ENCODE measurements at regions not wholly inside any gene's neighbourhood (a gene's known extent, or its start where the extent isn't known, plus 50 kb on each side); places are given as distances from the start of the nearest gene placed in this dataset.

DNA sequence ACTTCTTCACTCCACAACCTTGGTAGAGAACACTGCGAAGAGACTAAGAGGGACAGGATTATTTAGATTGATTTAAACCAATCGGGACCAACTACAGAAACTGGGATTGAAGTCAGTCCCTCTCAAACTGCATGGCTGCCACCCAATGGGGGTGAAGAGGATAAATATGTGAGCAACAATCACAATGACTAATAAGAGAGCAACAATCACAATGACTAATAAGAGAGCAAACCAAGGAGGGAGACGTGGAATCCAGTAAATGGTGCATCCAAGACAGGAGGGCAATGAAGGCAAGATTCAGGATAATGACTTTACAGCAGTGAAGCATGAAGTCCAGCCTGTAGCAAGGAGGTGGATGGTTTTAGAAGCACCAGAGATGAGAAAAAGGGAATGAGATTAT lies 322.8 kb downstream of the TTLL7 start:
- DNase-seq (ENCODE audit: low read depth), result peak; percentile 40

GRCh38 chr1:83673312-83673711 lies 325.6 kb downstream of the TTLL7 start:
- no peak for DNase-seq (ENCODE audit: low read depth)

GRCh38 chr1:83671586-83671985 lies 327.3 kb downstream of the TTLL7 start:
- no peak for DNase-seq (ENCODE audit: low read depth)

DNA sequence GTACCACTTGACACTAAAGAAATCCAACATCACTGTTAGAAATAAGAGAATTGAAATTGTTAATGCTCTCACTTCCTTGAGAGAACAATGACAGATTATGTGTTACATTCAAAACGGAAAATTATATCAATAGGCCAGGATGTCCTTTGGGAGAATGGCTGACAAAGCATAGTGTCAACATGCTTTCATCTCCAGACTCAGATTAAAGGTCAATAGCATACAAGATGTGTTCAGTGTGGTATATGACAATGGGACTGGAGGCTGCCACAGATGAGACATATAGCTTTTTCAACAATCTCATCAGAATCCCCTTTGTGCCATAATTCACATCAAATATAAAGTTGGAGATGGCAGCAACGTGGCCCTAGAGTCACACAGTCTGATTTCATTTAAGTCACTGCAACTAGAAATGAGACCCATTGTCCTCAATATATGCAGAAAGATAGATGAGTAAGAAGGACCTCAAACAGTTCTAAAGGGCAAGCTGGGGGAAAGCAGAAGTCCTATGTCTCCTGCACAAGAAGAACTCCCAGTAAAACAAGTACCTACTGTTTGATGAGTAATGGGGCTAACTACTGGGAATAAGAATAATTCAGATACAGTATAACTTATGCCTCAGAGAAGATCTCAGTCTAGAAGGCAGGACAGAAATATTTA lies 327.9 kb downstream of the TTLL7 start:
- DNase-seq (ENCODE audit: low read depth), result no peak

DNA sequence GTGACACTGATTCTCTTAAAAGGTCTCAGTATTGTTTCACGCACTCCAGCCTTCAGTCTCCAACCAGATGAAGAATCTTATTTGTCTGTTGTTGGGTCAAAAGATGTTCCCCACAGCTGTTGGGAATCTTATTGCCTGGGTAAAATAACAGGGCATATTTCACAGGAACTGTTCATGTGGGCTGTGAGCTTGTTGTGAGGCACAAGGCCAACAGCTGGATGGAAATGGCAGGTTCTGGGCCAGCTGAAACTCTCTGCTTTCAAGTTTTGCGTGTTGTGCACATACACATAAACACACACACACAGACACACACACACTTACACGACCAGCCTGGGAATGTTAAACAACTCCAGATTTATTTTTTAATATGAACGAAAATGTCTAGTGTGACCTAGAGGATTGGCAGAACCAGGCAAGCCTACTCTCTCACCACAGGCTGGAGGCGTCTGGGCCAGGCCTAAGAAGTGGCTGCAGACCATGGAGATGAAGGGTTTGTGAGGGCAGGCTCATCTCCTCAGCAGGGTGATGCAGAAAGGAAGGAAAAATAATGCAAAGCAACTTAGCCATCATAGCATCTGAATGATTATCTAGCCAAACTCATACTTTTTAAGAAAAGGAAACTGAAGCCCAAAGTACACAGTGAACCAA lies 357.0 kb downstream of the TTLL7 start:
- DNase-seq (ENCODE audit: low read depth), result no peak

- DNase-seq (ENCODE audit: low read depth), result peak; percentile 35
Measured at GRCh38 chr1:83641206-83641658, 357.7 kb downstream of the TTLL7 start.

GRCh38 chr1:83639785-83640184 lies 359.1 kb downstream of the TTLL7 start:
- DNase-seq (ENCODE audit: low read depth), result no peak

DNA sequence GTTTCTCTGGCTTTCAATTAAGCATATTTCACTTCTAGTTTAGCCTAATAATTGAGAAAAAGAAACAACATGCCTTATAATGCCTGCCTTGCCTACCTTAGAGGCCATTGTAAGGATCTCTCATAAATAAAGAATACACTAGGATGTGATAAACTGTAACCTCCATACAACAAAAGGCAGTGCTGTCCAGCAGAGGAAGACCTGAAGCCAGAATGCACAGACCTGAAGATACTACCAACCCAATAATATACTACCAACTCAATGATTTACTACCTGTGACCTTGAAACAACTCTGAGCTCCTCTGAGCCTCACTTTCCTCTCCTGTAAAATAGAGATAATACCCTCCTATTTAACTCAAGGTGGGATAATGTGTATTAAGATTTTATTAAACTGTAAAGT lies 361.3 kb downstream of the TTLL7 start:
- no peak for DNase-seq (ENCODE audit: low read depth)

DNA sequence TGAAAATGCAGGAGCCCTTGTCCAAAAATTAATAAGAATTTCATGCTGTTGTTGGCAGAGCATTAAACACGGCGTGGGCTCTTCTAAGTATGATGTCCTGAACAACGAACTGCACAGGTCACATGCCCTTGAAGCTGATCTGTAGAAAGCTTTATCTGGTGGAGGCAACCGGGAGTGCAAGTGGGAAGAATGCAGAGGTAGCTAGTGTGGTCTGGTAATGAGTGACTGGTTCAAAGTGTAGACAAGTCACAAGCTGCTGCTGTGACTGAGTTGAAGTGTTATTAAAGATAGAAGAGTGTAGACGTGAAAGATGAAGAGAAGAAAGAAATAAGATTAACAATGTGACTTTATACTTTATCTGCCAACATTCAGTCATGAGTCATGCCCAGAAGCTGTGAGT lies 361.9 kb downstream of the TTLL7 start:
- no peak for DNase-seq (ENCODE audit: low read depth)

GRCh38 chr1:83632906-83633305 lies 366.0 kb downstream of the TTLL7 start:
- DNase-seq (ENCODE audit: low read depth), result no peak

DNA sequence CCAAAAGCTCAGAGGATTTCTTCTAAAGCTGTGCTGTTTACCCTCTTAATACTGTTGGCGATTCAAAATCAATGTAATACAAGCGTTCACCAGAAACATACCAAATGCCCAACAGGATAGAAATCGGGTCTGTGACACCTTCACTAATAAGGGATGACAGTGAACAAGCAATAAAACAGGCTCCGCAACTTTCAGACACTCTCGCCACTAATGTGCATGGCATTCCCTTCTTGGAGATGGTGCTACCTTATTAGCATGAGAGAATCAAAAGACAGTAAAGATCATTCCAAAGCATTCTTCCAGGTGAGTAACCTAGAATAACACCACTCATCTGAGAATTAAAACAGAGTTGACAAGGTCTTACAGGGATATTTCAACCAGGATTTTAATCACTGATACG lies 367.1 kb downstream of the TTLL7 start:
- no peak for DNase-seq (ENCODE audit: low read depth)

- DNase-seq (ENCODE audit: low read depth), result no peak
Measured at GRCh38 chr1:83627045-83627444, 371.9 kb downstream of the TTLL7 start.

DNA sequence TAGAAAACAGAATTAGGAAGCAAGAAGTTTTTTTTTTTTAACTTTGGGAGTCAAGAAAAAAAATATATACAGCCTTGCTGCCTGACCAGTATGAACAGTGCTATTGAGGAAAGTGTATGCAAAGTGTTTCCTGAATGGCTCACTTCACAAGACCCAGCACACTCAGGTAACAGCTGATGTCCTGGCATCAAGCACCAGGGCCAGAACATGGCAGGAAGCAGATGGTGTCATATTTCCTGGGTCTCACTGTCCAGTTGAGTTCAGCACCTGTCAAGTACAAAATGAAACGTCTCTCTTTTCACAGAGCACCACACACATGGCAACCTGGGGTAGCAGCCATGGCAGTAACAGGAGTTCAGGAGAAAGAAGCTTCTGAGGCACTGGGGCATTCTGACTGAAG lies 372.3 kb downstream of the TTLL7 start:
- DNase-seq (ENCODE audit: low read depth), result peak; percentile 17

- DNase-seq (ENCODE audit: low read depth), result no peak
Measured at GRCh38 chr1:83625646-83626045, 373.3 kb downstream of the TTLL7 start.

DNA sequence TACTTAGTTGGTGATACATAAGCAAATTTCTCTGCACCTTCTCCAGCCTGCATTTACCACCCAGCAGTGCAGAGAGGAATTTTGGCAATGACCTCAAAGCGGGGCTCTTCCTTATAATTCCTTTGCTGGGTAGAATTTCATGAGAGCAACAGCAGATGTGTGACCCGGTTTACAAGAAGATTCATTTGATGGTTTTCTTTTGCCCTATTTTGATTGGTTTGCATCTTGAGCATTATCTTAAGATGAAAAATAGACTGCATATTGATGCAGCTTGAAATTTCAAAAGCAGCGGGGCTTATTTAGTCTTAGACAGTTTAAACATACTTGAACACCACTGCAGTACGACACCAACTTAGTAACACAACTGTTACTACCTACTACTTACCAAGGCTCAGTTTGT lies 378.9 kb downstream of the TTLL7 start:
- no peak for DNase-seq (ENCODE audit: low read depth)

DNA sequence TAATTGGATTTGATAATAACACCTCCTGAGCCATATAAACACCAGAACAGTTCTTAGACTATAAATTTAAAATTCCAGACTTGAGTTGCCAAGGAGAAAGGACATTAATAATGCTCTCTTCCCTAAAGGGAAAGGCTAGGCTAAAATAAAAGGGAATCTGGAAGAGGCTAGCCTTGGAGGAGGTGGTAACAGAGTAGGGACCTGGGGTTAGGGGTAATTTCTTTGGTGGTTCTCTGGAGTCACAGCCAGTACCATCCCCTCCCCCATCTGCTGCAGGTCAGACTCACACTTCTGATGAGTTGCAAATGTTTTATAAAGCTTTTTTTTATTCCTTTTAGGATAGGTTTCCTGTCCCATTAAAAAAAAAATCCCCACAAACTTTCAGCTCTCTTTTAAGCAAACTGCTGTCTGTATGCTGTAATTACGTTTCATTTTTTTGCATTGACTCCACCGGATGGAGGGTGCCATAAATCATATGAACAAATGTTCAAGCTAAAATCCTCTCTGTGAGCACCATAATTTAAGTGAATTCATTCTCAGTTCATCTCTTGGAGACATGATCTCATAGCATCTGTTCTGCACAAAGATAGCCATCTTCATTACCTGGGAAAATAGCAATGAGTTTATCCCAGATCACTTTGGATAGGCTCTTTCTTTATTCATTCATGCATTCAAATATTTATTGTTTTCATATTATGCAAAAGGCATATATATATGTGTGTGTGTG lies 379.6 kb downstream of the TTLL7 start:
- no peak for DNase-seq (ENCODE audit: low read depth)

GRCh38 chr1:83617883-83618282 lies 381.0 kb downstream of the TTLL7 start:
- DNase-seq (ENCODE audit: low read depth), result no peak

DNA sequence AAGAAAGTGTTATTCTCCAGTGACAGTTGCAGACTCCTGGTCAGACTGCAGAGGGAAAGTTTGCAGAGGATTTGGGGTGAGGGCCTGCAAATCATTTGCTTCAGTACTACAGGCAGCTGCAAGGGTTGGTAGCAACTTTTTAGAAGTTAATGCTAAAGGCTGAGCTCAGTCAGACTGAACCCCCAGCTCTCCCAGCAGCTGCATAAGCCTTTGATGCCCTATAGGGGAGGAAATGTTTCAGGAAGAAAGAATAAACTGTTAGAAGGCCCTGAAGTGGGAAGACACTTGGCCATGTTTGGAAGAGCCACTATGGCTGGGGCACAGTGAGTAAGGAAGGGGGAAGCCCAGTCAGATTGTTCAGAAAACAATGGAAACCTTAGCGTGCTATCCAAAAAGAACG lies 383.6 kb downstream of the TTLL7 start:
- DNase-seq (ENCODE audit: low read depth), result no peak

- no peak for DNase-seq (ENCODE audit: low read depth)
Measured at GRCh38 chr1:83606416-83606955, 392.4 kb downstream of the TTLL7 start.

DNA sequence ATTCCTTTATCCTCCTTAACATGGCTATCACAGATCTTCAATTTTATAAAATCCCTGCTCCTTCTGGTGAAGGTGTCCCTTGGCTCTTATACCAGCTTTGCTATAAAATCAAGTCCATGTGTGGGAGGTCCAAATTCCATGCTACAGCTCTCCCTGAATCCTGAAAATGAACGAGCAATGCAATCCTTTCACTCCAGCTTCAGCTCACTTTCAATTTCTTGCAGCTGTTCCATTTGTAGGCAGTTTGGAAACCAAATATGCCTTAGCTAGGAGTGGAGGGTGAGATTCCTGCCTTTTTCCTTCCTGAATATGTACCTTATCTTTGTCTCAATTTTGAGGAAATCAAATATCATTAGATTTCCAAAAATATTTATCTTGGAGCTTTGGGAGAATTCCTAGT lies 402.6 kb downstream of the TTLL7 start:
- no peak for DNase-seq (ENCODE audit: low read depth)

DNA sequence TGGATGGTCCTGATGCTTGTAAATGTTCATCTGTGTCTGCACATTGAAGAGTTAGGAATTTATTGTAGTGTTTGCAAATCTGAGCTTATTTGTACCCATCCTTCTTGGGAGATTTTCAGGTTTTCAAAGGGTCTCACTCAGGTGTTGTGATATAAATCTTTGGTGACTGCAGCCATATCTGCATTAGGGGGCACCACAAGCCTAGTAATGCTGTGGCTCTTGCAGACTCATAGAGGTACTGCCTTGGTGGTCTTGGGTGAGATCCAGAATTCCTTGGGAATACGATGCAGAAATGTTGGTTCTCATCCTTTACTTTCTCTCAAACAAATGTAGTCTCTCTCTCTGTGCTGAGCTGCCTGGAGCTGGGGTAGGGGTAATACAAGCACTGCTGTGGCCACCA lies 405.9 kb downstream of the TTLL7 start:
- DNase-seq (ENCODE audit: low read depth), result no peak

DNA sequence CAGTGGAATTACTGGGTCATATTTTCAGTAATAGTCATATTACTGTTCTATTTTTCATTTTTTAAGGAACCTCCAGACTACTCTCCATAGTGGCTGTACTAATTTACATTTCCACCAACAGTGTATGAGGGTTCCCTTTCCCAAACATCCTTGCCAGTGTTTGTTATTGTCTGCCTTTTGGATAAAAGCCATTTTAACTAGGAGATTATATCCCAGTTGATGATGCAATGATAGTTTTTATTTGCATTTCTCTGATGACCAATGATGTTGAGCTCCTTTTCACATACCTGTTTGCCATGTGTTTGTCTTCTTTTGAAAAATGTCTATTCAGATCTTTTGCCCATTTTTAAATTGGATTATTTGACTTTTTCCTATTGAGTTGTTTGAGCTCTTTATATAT lies 410.8 kb downstream of the TTLL7 start:
- no peak for DNase-seq (ENCODE audit: low read depth)

Data from HT1080 (cell line).